Keratinocyte (primary cell): ENCODE measurements at regions not wholly inside any gene's neighbourhood (a gene's known extent, or its start where the extent isn't known, plus 50 kb on each side); places are given as distances from the start of the nearest gene placed in this dataset.

Experiments used
- EZH2 ChIP-seq: IDR thresholded peaks from one replicate; pipeline ENCODE4 v1.6.1; 2012; ENCODE audit warnings: inconsistent platforms, mild to moderate bottlenecking, low read length, moderate library complexity
- TF ChIP-seq, protein P1 (sequence below), 3 experiments: IDR thresholded peaks in 1 of 3; conservative IDR thresholded peaks in 1 of 3; optimal IDR thresholded peaks in 1 of 3; 2 replicates in 2 of 3; 3 replicates in 1 of 3; pipeline versions ENCODE3 to v1.5.1; 2011; ENCODE audit warnings: low read length in 3 of 3, mild to moderate bottlenecking in 3 of 3, moderate library complexity in 2 of 3, control low read depth in 1 of 3, inconsistent platforms in 1 of 3; ENCODE audit not compliant: insufficient read depth in 2 of 3; ENCODE audit errors: extremely low read depth in 1 of 3

DNA sequence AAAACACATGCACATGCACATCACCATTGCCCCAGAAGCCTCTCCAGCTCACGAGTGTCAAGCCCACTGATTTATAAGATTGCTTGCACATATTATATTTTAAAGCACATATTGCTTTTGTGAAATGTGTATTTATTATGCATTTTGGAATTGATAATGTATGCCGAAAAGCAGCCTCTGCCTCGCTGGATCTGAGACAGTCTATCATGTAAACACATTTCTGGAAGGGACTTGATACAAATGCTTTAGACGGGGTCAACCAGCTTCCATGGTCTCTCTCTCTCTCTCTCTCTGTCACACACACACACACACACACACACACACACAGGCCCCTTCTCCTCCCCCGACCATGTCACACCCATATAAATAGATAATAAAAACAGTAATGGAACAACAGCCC is 203.8 kb downstream of the TUBA3C start:
- TF ChIP-seq, protein P1, sequence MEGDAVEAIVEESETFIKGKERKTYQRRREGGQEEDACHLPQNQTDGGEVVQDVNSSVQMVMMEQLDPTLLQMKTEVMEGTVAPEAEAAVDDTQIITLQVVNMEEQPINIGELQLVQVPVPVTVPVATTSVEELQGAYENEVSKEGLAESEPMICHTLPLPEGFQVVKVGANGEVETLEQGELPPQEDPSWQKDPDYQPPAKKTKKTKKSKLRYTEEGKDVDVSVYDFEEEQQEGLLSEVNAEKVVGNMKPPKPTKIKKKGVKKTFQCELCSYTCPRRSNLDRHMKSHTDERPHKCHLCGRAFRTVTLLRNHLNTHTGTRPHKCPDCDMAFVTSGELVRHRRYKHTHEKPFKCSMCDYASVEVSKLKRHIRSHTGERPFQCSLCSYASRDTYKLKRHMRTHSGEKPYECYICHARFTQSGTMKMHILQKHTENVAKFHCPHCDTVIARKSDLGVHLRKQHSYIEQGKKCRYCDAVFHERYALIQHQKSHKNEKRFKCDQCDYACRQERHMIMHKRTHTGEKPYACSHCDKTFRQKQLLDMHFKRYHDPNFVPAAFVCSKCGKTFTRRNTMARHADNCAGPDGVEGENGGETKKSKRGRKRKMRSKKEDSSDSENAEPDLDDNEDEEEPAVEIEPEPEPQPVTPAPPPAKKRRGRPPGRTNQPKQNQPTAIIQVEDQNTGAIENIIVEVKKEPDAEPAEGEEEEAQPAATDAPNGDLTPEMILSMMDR (optimal IDR thresholded peaks at IDR 0.05 in 1 of 3, IDR thresholded peaks at IDR 0.05 in 1 of 3, conservative IDR thresholded peaks at IDR 0.05 in 1 of 3; ENCODE audit: extremely low read depth in 1 of 3, insufficient read depth in 2 of 3, low read length in 3 of 3): no peak
- no peak for TF ChIP-seq EZH2
